Fibroblast of skin of back (primary cell): ENCODE measurements at regions not wholly inside any gene's neighbourhood (a gene's known extent, or its start where the extent isn't known, plus 50 kb on each side); places are given as distances from the start of the nearest gene placed in this dataset.

ENCODE experiments used
- DNase-seq: peaks from one replicate; pipeline ENCODE4 v3.0.0-alpha.2; 2013

DNA sequence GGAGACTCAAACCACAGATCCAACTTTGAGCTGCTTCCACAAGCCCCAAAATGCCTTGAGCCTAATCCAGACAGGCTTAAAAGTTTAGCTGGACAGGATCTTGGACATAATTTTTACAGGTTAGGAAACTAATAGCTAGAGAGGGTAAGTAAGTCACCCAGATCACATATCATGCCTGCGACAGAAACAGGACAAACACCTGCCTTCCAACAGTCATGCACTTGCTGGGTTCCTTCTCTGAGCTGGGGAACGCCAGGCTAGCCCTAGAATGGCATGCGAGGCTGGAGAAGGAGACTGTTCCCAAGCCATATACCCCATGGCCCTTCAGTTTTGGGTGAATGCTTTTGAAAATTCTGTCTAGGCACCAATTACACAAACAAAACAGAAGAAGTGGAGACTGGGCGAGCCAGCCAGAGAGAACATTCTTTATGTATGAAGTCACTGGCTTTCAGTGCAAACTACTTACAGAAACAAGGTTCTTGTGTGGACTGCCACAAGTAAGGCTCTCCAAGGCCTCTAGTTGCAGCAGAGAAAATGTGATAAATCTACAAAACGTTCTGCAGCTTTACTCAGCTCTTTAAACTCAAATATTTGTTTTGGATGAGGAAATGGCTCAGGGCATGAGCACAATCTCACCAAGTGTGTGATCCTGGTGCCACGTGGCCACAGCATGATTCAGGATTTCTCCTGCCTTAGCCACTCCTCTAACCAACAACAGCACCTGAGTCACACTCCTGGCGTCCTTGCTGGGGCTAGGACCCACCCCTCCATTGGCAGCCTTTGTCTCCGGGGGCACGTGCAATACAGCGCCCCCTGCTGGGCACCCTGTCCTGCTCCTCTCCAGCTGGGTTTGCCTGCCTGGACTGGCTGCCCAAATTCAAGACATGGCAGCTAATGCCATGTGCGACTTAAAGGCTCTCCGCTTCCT is 73.4 kb upstream of the UBL3 start:
- DNase-seq = peak; percentile 99

DNA sequence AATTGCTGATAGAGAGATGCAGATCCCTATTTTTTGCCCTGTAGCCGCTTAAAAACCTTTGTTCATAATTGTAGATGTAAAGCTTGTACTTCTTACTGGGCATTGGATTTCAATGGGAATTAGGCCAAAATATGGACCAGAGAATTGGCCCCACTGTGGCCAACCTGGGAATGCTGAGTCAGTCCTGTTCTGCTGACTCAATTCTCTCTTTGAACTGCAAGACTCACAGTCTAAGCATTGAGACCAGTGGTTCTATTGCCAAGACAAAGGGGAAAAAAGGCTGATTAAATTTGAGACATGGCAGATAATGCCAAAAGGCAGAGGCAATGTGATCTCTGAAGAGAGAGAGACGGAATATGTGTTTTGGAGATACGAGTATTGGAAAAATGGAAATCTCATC is 72.5 kb upstream of the UBL3 start:
- peak; percentile 60 for DNase-seq

DNA sequence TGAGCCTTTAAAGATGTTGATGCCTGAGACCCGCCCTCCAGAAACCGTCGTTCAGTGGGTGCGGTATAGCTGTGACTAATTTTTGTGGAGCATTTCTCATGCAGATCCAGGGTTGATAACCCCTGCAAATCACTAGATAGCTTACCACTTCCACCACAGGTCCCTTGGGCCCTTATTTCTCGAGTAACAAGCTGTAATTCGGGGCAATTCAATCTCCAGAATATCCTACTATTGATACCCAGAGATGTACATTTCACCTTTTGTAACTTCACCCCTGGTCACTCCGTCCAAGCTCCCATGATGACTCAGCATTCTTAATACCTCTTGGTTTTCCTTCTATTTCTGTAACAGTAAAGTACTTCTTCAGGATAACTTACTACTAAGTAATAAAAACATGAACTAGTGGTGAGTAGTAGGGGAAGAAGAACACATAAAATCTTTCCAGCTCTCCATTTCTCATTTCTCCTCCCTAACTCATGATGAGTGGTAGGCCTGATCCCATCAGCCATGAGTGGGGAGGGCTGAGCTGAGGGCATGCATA is 71.9 kb upstream of the UBL3 start:
- peak; percentile 60 for DNase-seq

DNA sequence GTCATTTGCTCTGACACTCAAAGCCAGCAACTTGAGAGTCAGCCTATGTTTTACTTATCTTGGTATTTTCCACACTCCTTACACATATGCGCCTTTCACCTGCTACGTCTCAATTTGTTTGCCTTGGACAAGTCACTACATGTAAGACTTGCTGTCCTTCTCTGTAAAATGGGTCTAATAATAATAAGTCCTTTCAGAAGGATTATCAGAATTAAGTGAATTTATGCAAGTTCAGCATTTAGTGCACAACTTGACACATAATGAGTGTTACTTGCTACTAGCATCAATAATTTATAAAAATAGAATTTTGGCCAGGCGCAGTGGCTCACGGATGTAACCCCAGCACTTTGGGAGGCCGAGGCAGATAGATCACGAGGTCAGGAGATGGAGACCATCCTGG is 71.1 kb upstream of the UBL3 start:
- no peak for DNase-seq

DNA sequence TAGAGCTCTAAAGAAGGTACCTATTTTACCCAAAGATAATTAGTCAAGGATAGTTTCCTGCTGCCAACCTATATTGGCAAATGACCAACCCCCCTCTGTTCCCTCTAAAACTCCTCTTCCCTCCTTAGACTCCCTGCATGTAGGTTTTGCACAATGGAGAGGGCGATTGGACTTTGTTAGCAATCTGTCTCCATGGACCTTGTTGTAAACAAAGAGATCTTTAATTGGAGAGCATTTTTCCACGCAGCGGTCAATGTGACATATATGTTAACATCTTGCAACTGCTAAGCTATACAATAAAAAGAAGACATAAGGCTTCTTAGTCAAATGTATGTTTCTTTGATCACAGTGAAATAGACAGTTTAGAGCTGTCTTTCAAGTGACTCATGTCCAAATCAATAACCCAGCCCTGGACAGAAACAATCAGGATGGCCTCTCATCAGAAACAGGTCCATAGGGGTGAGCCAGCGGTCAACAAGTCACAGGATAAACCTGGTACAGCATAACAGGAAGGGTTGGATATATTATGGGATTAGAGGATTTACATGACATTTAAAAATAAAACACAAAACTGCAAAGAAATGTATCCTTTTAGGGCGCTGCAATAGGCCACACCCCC is 69.7 kb upstream of the UBL3 start:
- no peak for DNase-seq

DNA sequence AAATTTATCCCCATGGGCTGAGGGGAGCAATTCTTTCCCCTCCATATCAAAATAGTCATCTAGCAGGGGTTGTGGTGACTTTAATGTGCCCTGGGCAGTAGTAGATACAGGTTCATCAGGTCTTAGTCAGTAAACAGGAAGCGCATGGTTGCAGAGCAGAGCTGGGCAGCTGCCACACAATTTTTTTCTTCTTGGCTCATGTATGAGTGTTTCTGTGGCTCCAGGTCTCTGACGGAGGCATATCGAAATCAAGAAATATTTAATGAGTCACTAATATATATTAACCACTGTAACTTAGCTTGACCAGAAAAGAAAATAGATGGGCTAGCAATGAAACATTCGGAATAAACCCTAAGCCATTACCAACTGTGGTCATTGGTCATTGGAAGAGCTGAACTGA is 68.4 kb upstream of the UBL3 start:
- DNase-seq = peak; percentile 84

DNA sequence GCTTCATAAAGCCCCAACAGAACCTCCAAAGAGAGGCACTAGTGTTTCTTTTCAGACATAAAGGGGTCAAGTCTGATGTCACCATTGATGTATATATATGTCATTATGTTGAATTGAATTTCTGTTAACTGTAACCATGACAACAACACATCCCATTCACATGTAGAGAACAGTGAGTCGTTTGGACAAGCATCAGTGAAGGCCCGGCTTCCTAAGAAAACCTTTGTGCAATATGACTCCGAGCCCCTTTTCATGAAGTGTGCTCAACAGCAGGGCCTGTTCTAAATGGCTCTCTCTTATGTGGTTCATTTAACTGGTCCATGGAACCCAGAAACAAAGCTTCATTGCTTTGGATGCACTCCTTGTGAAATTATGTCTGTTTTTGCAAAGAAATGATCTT is 67.2 kb upstream of the UBL3 start:
- peak; percentile 18 for DNase-seq

DNA sequence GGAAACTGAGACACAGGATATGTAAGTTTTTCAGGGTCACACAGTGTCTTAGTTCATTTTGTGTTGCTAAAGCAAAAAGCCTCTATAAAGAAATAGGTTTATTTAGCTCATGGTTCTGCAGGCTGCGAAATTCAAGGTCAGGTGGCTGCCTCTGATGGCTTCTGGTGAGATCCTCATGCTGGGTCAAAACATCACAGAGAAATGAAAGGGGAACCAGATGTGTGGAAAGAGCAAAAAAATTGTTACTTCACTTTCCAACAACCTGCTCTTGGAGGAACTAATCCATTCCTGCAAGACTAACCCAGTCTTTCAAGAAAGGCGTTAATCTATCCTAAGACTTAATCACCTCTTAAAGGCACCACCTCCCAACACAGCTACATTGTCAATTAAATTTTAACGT is 64.2 kb upstream of the UBL3 start:
- no peak for DNase-seq

DNA sequence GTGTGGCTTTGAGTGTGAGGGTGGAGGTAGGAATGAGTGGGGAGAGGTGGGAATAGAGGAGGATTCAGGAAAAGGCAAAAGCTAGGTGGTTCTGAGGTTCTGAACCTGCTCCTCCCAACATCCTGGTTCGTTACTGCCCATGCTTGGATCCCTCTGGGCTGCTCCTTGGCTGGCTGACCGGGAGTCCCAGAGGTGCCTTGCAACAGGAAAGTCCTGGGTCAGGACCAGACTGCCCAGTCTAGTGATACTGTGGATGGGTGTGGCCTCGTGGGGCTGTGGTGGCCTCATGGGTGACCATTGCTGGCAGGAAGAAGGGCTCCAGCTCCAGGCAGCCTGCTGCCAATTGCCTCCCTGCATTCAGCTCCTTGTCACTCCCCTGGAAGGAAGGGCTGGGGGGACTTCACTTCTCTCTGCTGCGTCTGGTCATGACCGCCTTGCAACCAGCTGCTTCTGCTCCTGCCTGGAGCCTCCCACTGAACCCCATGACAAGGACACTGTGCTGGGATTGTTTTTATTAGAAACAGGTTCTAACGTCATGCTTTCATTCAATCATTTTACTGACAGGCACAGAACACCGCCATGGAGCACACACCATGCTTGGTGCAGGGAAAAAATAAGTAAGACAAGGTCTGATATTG is 61.5 kb upstream of the UBL3 start:
- no peak for DNase-seq

DNA sequence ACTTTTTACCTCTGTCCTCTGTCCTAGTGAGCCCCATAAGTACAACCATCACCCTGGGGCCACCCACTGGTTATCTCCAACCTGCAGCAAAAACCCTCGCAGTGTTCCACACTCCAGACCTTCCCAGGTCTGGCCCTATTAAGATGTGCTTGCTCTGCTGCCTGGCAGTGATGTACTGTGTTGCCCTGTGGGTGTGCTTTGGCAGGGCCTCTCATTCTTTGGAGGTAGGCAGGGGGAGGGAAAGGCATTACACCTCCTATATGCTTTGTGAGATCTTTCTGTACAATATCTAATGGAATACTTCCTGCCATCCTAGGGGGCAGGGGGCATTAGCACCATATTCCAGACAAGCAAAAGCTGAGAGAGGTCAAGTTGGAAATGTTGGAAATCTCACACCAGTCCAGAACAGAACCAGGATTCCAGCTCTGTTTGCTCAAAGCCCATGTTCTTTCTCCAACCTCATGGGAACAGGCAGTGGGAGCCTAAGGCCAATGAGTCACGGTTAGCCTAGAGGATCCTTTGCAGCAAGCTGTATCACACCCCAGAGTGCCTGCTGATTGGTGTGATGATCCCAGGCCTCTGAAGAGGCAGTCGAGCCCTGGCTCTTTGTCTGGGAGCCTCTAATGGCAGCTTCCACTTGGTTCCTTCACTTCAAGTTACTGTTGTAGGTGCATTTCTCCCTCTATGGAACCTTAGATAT is 59.7 kb upstream of the UBL3 start:
- DNase-seq = peak; percentile 76

DNA sequence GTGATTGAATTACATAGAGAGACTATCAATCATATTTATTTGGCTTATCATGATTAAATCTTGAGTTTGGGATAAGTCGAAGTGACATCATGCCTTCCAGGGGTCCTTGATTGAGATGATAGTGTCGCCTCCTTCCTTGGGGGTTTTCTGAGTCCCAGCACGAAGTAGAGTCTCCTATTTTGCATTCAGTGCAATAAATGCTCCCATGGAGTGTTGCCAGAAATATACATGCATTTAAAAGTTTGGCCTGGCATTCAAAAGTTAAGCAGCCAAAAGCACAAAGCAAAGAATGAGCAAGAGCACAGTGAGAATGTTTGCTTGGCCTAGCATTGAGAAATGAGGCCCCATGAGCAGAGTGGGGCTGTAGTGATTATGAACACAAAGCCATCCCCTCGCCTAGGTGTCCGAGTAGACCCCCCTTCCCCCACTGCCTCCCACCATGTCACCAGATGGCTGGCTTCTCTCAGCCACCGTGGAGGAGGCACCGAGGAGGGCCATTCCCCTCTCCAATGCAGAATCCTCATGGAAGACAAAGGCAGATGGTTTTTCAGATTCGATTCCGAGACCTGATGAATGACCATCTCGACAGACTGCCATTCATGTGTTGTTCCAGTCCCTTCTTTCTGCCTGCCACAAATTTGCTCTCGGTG is 58.8 kb upstream of the UBL3 start:
- no peak for DNase-seq

DNA sequence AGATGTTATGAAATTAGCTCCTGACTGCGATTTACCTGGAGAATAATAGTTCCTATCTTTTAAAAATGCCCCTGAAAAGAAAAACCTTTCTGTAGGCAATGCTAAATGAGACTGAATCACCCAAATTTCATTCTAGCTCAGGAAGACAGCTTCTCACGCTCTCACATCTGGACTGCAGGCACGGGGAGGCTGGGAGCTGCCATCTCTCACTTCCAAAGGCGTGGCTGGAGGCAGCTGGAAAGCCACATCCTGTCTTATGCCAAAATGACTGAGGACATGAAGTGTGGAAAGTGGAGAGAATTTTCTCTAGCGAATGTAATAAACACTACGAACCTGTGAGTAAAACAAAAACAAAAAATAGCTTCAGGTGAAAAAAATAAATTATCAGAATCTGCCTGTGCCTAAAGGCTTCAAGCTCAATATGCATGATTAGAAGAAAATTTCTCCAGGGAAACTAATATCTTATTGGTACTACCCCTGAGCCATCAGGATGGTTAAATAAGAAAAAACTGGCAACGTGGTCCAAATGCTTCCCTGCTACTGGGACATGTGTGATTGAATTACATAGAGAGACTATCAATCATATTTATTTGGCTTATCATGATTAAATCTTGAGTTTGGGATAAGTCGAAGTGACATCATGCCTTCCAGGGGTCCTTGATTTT is 58.1 kb upstream of the UBL3 start:
- peak; percentile 80 for DNase-seq

DNA sequence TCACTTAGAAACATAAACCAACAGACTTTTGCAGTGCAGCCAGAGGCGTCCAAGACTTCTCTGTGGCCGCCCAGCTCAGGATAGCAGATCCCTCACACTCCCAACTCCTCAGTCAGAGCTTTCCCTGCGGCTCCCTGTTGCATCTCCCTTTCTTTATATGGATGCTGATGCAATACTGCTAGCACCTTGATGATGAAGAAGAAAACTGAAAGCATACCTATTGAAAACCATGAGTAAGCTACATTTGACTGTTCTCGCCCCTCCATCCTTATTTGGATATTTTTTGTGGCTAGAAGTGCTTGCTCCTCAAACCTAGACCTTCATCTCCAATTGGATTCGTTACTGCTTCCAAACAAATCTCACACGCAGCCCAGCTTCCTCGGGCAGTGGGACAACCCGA is 57.3 kb upstream of the UBL3 start:
- no peak for DNase-seq

DNA sequence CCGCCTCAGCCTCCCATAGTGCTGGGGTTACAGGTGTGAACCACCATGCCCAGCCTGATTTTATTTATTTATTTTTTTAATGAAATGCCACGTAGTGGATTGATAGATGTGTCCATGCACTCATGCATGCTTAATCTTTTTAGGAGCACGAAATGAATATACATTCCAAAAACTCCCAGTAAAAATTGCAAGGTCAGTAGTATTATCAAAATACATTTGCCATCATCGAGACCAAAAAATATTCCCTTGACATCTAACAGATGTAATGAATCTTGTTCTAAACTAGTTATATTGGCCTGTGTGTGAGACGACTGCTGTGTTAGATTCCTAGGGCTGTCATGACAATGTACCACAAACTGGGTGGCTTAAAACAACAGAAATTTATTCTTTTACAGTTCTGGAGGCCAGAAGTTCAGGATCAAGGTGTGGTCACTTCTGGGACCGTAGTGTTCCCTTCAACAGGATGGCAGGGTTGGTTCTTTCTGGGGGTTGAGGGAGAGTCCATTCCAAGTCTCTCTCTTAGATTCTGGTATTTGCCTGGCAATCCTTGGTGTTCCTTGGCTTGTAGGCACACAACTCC is 56.1 kb upstream of the UBL3 start:
- no peak for DNase-seq

DNA sequence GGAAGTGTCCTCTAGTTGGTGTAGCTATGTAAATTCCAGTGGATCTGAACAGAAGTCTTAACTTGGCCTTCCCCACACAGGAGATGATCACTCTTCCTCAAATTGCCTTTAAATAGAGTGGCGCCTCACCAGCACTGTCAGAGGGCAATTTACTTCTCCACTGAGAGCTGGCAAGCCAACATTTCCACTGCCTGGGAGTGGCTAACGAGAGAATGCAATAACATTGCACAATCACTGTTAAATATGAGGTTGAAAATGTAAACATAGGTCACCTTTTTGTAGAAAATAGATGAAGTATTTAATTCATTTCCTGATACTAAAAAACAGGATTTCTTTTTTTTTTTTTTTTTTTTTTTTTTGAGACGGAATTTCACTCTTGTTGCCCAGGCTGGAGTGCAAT is 55.4 kb upstream of the UBL3 start:
- DNase-seq = no peak

DNA sequence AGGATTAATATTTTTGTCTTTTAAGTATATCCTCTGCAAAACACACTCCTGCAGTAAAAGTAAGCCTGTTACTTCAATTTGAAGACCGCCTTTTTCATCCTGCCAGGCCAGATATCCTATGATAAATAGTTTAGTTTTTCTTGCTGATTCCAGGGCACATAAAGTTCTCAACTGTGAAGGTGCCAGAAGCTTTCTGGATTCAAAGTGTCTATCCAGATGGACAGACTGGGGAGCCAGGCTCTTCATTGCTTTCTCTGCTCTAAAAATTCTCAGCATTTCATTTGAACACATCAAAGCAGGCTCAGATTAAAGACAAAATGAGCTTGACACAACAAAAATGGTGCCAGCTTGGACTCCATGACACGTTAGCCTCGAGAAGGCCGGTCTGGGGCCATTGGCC is 53.6 kb upstream of the UBL3 start:
- DNase-seq = no peak

DNA sequence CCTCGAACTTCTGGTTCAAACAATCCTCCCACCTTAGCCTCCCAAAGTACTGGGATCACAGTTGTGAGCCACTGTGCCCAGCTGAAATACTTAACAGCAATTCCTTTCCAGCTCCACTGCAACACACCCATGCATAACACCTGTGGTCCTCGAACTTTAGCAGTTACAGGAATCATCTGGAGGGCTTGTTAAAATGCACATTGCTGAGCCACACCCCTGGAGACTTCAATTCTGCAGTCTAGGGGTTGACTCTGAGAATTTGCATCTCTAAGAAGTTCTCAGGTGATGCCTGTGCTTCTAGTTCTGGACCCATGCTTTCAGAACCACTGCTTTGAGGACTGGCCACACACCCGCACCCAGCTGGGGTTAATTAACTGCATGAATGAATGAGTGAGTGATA is 53.1 kb upstream of the UBL3 start:
- DNase-seq = no peak

DNA sequence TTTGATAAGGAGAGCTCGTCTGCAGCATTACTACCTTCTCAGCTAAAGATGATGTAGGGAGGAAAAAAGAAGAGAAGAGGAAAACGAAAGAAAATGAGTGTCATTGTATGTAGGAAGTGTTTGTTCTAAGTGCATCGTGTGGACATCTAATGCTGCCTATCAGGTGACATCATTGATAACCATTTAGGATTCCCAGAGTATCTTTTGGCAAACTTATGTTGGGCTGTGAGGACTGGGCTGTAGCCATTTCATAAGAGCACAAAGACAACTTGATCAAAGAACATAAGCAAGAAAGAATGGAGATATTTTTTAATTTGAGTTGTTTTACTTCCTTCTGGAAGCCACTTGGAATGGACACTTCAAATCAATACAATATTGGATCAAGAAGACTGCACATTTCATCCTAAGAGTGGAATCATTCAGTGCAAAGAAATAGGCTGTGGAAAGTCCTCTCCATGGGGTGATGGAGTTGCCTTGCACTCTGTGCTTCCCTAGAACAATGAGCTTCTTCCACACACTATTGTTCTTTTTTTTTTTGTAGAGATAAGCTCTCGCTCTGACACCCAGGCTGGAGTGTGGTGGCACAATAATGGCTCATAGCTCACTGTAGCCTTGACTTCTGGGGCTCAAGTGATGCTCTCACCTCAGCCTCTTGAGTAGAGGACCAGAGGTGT is 52.4 kb upstream of the UBL3 start:
- DNase-seq = no peak

DNA sequence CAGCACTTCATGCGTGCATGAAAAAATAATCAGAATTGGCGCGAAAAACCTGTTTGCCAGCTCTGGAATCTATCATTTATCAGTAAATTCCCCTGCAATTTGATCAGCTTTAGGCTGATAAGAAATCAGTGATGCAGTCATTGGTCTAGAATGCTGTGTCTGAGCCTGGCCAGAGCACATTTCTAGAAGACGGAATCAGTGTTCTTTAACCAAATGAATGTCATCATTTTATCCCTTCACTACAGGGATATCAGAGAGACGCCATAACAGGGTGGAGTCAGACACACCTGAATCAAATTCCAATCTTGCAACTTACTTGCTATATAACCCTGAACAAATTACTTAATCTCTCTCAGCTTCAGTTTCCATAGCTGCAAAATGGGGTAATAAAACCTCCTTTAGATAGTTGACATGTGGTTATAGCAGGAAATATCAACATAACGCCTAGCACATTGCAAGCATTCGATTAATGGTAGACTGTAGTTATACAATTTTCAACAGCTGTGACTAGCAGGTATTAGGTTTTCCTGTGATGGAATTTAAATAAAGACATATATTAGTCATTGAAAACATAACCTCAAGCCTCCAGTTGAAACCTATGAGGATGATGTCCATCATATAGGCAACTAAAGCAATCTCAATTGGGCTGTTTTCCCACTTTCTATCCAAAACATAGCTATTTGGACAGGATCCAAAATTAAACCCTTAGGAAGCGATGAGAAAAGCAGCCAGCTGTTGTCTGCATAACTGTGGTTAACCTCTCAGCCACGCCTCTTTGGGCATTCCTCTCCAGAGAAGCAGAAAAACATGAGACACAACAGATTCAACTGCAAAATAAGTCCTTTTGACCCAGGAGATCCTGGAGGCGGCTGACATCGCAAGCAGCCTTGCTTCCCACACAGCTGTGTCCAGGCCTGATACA is 51.6 kb upstream of the UBL3 start:
- DNase-seq = peak; percentile 93
